ENCODE measurements at regions not wholly inside any gene's neighbourhood (a gene's known extent, or its start where the extent isn't known, plus 50 kb on each side); places are given as distances from the start of the nearest gene placed in this dataset.

GRCh38 chr19:29122185-29122584 is 90.8 kb downstream of the UQCRFS1 start:
- TF ChIP-seq CTCF (IDR thresholded peaks at IDR 0.05; ENCODE audit: low read depth, low read length): no peak
- DNase-seq (ENCODE audit: extremely low read depth, low read depth): no peak

DNA sequence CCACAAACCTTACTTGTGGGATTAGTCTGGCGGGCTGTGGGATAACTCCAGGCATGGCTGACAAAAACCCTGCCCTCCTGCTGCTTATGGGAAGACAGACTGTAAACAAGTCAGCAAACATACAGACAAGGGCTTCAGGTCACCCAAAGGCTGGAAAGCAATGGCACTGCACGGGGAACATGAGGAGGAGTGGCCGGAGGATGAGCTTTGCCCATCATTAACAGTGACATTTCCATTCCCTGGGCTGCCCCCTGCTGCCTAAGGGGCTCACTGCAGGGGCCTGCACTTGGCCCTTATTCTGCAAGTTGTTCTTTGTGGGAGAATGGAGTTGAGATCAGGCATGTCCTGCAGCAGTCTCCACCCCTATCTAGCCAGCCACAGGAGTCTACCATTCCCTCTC is 91.3 kb downstream of the UQCRFS1 start:
- DNase-seq (ENCODE audit: extremely low read depth, low read depth): no peak
- TF ChIP-seq CTCF (IDR thresholded peaks at IDR 0.05; ENCODE audit: low read depth, low read length): peak; percentile 59

DNA sequence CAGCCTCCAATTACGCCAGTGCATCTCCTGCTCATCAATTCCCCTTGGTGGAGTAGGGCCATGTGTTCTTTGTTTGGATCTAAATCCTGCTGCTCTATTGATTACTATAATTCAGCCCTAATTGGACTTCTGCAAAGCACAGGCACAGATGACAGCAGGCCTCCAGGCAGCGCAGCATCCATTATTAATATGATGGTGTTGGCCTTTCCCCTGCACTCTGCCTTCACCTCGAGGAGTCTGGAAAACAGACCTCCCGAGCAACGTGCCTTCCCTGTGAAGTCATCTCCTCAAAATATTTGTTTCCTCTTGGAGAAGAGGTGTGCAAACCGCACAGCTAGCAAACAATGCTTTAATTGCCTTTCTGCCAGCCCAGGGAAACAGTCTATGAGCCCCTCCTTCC is 92.5 kb downstream of the UQCRFS1 start:
- TF ChIP-seq CTCF (IDR thresholded peaks at IDR 0.05; ENCODE audit: low read depth, low read length): no peak
- no peak for DNase-seq (ENCODE audit: extremely low read depth, low read depth)

GRCh38 chr19:29119590-29119989 is 93.4 kb downstream of the UQCRFS1 start:
- no peak for DNase-seq (ENCODE audit: extremely low read depth, low read depth)
- TF ChIP-seq CTCF (IDR thresholded peaks at IDR 0.05; ENCODE audit: low read depth, low read length): peak; percentile 21

DNA sequence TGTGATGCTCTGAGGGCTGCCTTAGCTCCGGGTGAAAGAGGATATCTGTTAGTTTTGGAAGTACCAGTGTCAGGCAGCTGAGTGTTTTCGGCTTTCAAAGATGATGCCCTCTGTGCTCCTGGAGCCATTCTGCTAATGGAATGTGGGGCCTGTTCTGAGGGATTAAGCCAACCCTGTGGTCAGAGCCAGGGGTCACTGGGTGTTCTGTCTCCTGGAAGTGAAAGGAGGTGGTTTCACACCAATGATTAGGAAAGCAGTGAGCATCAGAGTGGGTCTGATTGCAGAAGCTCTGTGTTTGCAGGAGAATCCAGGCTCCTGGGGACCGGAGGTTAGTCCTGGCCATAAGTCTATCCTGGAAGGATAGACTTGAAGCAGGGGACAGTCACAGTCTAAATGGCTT is 94.6 kb downstream of the UQCRFS1 start:
- DNase-seq (ENCODE audit: extremely low read depth, low read depth): no peak
- no peak for TF ChIP-seq CTCF (IDR thresholded peaks at IDR 0.05; ENCODE audit: low read depth, low read length)

DNA sequence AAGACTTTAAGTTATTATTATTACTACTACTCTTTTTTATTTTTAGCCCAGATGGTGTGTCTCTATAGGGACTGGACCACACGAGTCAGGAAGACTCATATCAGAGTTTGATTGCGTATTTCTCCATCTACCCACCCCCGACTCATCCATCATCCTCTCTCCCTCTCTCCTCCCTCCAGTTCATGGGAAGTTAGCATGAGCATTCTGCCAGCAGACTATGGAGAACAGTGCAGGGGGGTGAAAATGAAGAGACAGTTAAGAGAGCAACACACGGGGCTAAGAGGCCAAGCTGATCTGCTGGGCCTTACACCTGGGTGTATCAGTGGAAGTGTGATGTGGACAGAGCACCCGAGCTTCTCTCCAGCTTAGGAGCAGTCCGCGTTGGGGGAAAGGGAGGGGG is 95.0 kb downstream of the UQCRFS1 start:
- no peak for TF ChIP-seq CTCF (IDR thresholded peaks at IDR 0.05; ENCODE audit: low read depth, low read length)
- no peak for DNase-seq (ENCODE audit: extremely low read depth, low read depth)

- TF ChIP-seq CTCF (IDR thresholded peaks at IDR 0.05; ENCODE audit: low read depth, low read length): no peak
- no peak for DNase-seq (ENCODE audit: extremely low read depth, low read depth)
These were observed 97.8 kb downstream of the UQCRFS1 start for GRCh38 chr19:29115181-29115580.

Measured in AG09319 (cell line).